Neuronal stem cell (in vitro differentiated cells): ENCODE measurements at regions not wholly inside any gene's neighbourhood (a gene's known extent, or its start where the extent isn't known, plus 50 kb on each side); places are given as distances from the start of the nearest gene placed in this dataset.
"Not testable (repeated sequence)": the region's sequence is repeated elsewhere in the genome, so short reads cannot be mapped to it uniquely, and the experiment has no call there.

ENCODE experiments used
- DNase-seq: peaks from one replicate; pipeline ENCODE4 v3.0.0-alpha.2; 2013; ENCODE audit warnings: low spot score
- H2AFZ ChIP-seq: one replicate; pipeline ENCODE4 v1.6.1; 2013; ENCODE audit warnings: mild to moderate bottlenecking, low read length, inconsistent platforms
- H2AK5ac ChIP-seq: 2 replicates; pipeline ENCODE4 v1.6.1; 2013; ENCODE audit warnings: low read depth, mild to moderate bottlenecking, inconsistent platforms, low read length, moderate library complexity, mixed read lengths
- H2BK120ac ChIP-seq: 2 replicates; pipeline ENCODE4 v1.6.1; 2013; ENCODE audit warnings: low read depth, mild to moderate bottlenecking, inconsistent platforms, low read length, moderate library complexity, mixed read lengths
- H2BK12ac ChIP-seq: one replicate; pipeline ENCODE4 v1.6.1; 2013; ENCODE audit warnings: low read length, inconsistent platforms
- H2BK15ac ChIP-seq: 2 replicates; pipeline ENCODE4 v1.6.1; 2013; ENCODE audit warnings: mild to moderate bottlenecking, low read length, inconsistent platforms, mixed read lengths
- H2BK5ac ChIP-seq: one replicate; pipeline ENCODE4 v1.6.1; 2013; ENCODE audit warnings: inconsistent platforms, mild to moderate bottlenecking, low read length, moderate library complexity
- H3K14ac ChIP-seq: one replicate; pipeline ENCODE4 v1.6.1; 2013; ENCODE audit warnings: low read length, inconsistent platforms
- H3K18ac ChIP-seq: 2 replicates; pipeline ENCODE4 v1.6.1; 2013; ENCODE audit warnings: low read length, inconsistent platforms
- H3K23ac ChIP-seq: 2 replicates; pipeline ENCODE4 v1.6.1; 2013; ENCODE audit warnings: low read depth, mild to moderate bottlenecking, mixed read lengths, low read length, inconsistent platforms; ENCODE audit not compliant: poor library complexity
- H3K27ac ChIP-seq: replicated peaks from 3 replicates; pipeline ENCODE4 v1.5.1; 2013; ENCODE audit warnings: low read length, inconsistent platforms
- H3K27me3 ChIP-seq, 3 experiments: 2 replicates each; pipeline ENCODE4 v1.6.1; 2013; ENCODE audit warnings: low read length in 3 of 3, mild to moderate bottlenecking in 2 of 3, inconsistent platforms in 1 of 3, low read depth in 1 of 3, mixed read lengths in 1 of 3, moderate library complexity in 1 of 3; ENCODE audit not compliant: control insufficient read depth in 3 of 3, insufficient read depth in 3 of 3
- H3K36me3 ChIP-seq, 2 donors: replicated peaks in 1 of 2; 2 replicates each; pipeline ENCODE4 v1.6.1; 2013; ENCODE audit warnings: low read length in 2 of 2; ENCODE audit not compliant: control insufficient read depth in 2 of 2, insufficient read depth in 2 of 2
- H3K4ac ChIP-seq: 2 replicates; pipeline ENCODE4 v1.6.1; 2013; ENCODE audit warnings: inconsistent platforms, mild to moderate bottlenecking, low read length, moderate library complexity
- H3K4me1 ChIP-seq, 2 donors: 1 replicate in 1 of 2; 2 replicates in 1 of 2; pipeline ENCODE4 v1.6.1; 2013; ENCODE audit warnings: low read length in 2 of 2, low read depth in 1 of 2; ENCODE audit not compliant: control insufficient read depth in 2 of 2, insufficient read depth in 1 of 2
- H3K4me2 ChIP-seq: one replicate; pipeline ENCODE4 v1.6.1; 2013; ENCODE audit warnings: mild to moderate bottlenecking, low read length, inconsistent platforms; ENCODE audit not compliant: insufficient read depth, poor library complexity, severe bottlenecking
- H3K4me3 ChIP-seq, 2 donors: 2 replicates each; pipeline ENCODE4 v1.5.1; 2013; ENCODE audit warnings: low read length in 2 of 2, mild to moderate bottlenecking in 2 of 2, inconsistent platforms in 1 of 2, moderate library complexity in 1 of 2
- H3K79me1 ChIP-seq: one replicate; pipeline ENCODE4 v1.6.1; 2013; ENCODE audit warnings: low read depth, mild to moderate bottlenecking, inconsistent platforms, low read length, moderate library complexity
- H3K9ac ChIP-seq: one replicate; pipeline ENCODE4 v1.6.1; 2013; ENCODE audit warnings: mild to moderate bottlenecking, low read depth, low read length, inconsistent platforms; ENCODE audit not compliant: poor library complexity
- H3K9me3 ChIP-seq, 2 donors: replicated peaks in 1 of 2; 2 replicates each; pipeline versions ENCODE3 to v1.6.1; 2013; ENCODE audit warnings: low read length in 2 of 2, mild to moderate bottlenecking in 2 of 2, inconsistent platforms in 1 of 2, low read depth in 1 of 2, mixed read lengths in 1 of 2, moderate library complexity in 1 of 2; ENCODE audit not compliant: control insufficient read depth in 2 of 2, insufficient read depth in 1 of 2
- H4K8ac ChIP-seq: one replicate; pipeline ENCODE4 v1.6.1; 2013; ENCODE audit warnings: low read depth, mild to moderate bottlenecking, inconsistent platforms, low read length, moderate library complexity
- H4K91ac ChIP-seq: one replicate; pipeline ENCODE4 v1.6.1; 2013; ENCODE audit warnings: low read length, low read depth, mild to moderate bottlenecking, inconsistent platforms; ENCODE audit not compliant: poor library complexity
- WGBS, 2 donors: extraction: QIAGEN DNeasy Blood & Tissue Kit; methylation state at CpG; one replicate each; pipeline ENCODE4 v1.1.7; 2013; ENCODE audit warnings: missing lambda C conversion rate in 2 of 2, mixed read lengths in 1 of 2; ENCODE audit not compliant: insufficient read length in 2 of 2, insufficient replicate concordance in 1 of 2; ENCODE audit errors: extremely low coverage in 2 of 2; 5-methylcytosine and 5-hydroxymethylcytosine counted together

DNA sequence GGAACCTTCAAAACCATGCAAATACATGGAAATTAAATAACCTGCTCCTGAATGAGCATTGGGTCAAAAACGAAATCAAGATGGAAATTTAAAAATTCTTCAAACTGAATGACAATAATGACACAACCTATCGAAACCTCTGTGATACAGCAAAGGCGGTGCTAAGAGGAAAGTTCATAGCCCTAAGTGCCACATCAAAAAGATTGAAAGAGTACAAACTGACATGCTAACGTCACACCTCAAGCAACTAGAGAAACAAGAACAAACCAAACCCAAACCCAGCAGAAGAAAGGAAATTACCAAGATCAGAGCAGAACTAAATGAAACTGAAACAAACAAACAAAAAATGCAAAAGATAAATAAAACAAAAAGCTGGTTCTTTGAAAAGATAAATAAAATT lies 283.5 kb downstream of the SOX4 start:
- Histone ChIP-seq H3K36me3 (peaks cover 0 to 28% of the 10 kb centered on the region in 2 donors), H3K9me3 (peaks cover 0 to 20% of the 10 kb centered on the region in 2 donors)
- H3K27ac ChIP-seq, H3K4me3 ChIP-seq, H3K4ac ChIP-seq, H2AK5ac ChIP-seq, H3K18ac ChIP-seq, H2BK5ac ChIP-seq, H2BK120ac ChIP-seq, H4K91ac ChIP-seq, H3K4me2 ChIP-seq, H3K79me1 ChIP-seq, H3K9ac ChIP-seq, H2AFZ ChIP-seq, H2BK12ac ChIP-seq, H3K23ac ChIP-seq, H3K27me3 ChIP-seq, H3K4me1 ChIP-seq, H2BK15ac ChIP-seq, H4K8ac ChIP-seq, DNase-seq, H3K14ac ChIP-seq: not testable (repeated sequence)
- WGBS, 2 donors = no CpG with 5 or more reads among the region's 4 CpGs

GRCh38 chr6:21880249-21880648 lies 286.7 kb downstream of the SOX4 start:
- not testable (repeated sequence) for H2BK15ac ChIP-seq, H2BK12ac ChIP-seq, H3K4me2 ChIP-seq, H3K4ac ChIP-seq, H3K4me3 ChIP-seq, H3K27me3 ChIP-seq, H2AFZ ChIP-seq, H2BK120ac ChIP-seq, H3K23ac ChIP-seq, H4K91ac ChIP-seq, H3K14ac ChIP-seq, DNase-seq, H3K9ac ChIP-seq, H3K36me3 ChIP-seq, H2BK5ac ChIP-seq, H3K79me1 ChIP-seq, H2AK5ac ChIP-seq, H4K8ac ChIP-seq, H3K4me1 ChIP-seq, H3K27ac ChIP-seq, H3K18ac ChIP-seq
- H3K9me3 ChIP-seq = peaks cover 0 to 27% of the 10 kb centered on the region in 2 donors
- no CpG with 5 or more reads among the region's 2 CpGs for WGBS, 2 donors

- Histone ChIP-seq H4K91ac (no peak overlapping the region), H2BK15ac (no peak overlapping the region), H2BK5ac (no peak overlapping the region), H3K36me3 (peaks cover 0 to 9% of the 10 kb centered on the region in 2 donors), H3K18ac (no peak overlapping the region), H3K9ac (no peak overlapping the region), H3K4me3 (no peak overlapping the region), H3K23ac (no peak overlapping the region), H3K4ac (no peak overlapping the region), H3K14ac (no peak overlapping the region), H2AFZ (no peak overlapping the region), H4K8ac (no peak overlapping the region), H2BK12ac (no peak overlapping the region), H3K9me3 (peaks cover 0 to 27% of the 10 kb centered on the region in 2 donors), H3K4me1 (peaks cover 11 to 14% of the 10 kb centered on the region in 2 donors), H3K27me3 (no peaks in the 10 kb centered on the region), H3K4me2 (no peak overlapping the region), H2BK120ac (no peak overlapping the region), H3K79me1 (no peaks in the 10 kb centered on the region), H3K27ac (no peak overlapping the region), H2AK5ac (no peak overlapping the region)
- no CpG with 5 or more reads among the region's 1 CpG for WGBS, 2 donors
- no peak for DNase-seq
Observed at GRCh38 chr6:21881969-21882465, 288.5 kb downstream of the SOX4 start.

DNA sequence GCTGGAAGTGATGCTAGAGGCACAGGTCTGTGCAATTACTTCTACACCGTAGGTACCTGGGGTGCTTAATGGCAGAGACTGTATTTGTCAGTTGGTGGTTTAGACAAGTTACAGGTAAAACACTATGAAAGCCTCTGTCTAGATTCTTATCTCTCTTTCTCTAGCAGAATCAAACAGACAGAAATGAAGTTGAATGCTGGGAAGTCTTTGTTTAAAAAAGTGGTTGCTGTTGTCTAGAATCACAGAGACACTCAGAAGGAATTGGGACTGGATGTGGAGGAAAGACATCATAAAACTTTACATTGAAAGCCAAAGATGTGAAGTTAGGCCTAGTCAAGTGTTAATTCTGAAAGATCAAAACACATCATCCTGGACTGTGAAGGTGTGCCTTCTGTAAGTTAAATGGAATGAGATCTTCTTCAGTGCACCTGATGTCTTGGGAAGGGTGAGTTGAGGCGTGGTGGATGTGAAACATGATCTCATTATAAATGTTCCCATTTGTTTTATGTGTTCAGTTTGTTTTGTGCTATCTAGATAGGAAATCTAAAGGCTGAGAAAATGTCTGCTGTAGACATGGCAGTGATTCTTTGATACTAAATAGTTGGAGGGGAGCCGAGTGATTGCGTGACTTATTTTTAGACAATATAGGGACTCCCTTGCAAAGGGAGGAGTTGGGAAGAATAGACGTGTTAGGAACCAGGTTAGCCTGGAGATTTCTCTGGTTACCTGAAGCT lies 290.2 kb downstream of the SOX4 start:
- H3K4me1 ChIP-seq = peaks cover 11 to 14% of the 10 kb centered on the region in 2 donors
- H2BK15ac ChIP-seq = no peak overlapping the region
- H2AK5ac ChIP-seq = no peak overlapping the region
- H4K91ac ChIP-seq = no peak overlapping the region
- H4K8ac ChIP-seq = no peak overlapping the region
- H3K23ac ChIP-seq = no peak overlapping the region
- H2BK12ac ChIP-seq = no peak overlapping the region
- no peak overlapping the region for H2BK120ac ChIP-seq
- no peak overlapping the region for H2AFZ ChIP-seq
- no peak overlapping the region for H3K18ac ChIP-seq
- no peak overlapping the region for H3K27ac ChIP-seq
- H3K79me1 ChIP-seq = no peaks in the 10 kb centered on the region
- no peak overlapping the region for H3K9ac ChIP-seq
- no peak for DNase-seq
- H2BK5ac ChIP-seq = no peak overlapping the region
- H3K4ac ChIP-seq = no peak overlapping the region
- H3K14ac ChIP-seq = no peak overlapping the region
- peaks cover 0 to 14% of the 10 kb centered on the region in 2 donors for H3K36me3 ChIP-seq
- H3K9me3 ChIP-seq = peaks cover 0 to 27% of the 10 kb centered on the region in 2 donors
- no peak overlapping the region for H3K4me2 ChIP-seq
- no CpG with 5 or more reads among the region's 5 CpGs for WGBS, 2 donors
- H3K4me3 ChIP-seq = no peak overlapping the region
- no peaks in the 10 kb centered on the region for H3K27me3 ChIP-seq
